ENCODE measurements at regions not wholly inside any gene's neighbourhood (a gene's known extent, or its start where the extent isn't known, plus 50 kb on each side); places are given as distances from the start of the nearest gene placed in this dataset.

GRCh38 chr3:191518861-191519260, 57.9 kb downstream of the PYDC2 start:
- Histone ChIP-seq H3K36me3 (ENCODE audit: insufficient read depth in 1 of 2, low read depth in 1 of 2) (no peaks in the 10 kb centered on the region), H3K4me3 (no peak overlapping the region), H3K4me1 (no peaks in the 10 kb centered on the region), H3K9me3 (no peaks in the 10 kb centered on the region), H3K27ac (no peak overlapping the region), H3K27me3 (ENCODE audit: insufficient read depth in 3 of 3, low read length in 2 of 3) (peaks cover 0 to 2% (median 0%) of the 10 kb centered on the region in 3 donors)
- 88 to 93% (median 88%) methylated on average over 7 of the region's 7 CpGs for WGBS, 3 donors
- no peak for DNase-seq
- intact Hi-C loops (cut with DNase I) = no loop called here
- TF ChIP-seq CTCF (IDR thresholded peaks at IDR 0.05) = no peak
- ATAC-seq = no peak

GRCh38 chr3:191521055-191521454, 60.1 kb downstream of the PYDC2 start:
- intact Hi-C loops (cut with DNase I) = no loop called here
- Histone ChIP-seq H3K4me3 (no peak overlapping the region), H3K36me3 (ENCODE audit: insufficient read depth in 1 of 2, low read depth in 1 of 2) (no peaks in the 10 kb centered on the region), H3K4me1 (no peaks in the 10 kb centered on the region), H3K27me3 (ENCODE audit: insufficient read depth in 3 of 3, low read length in 2 of 3) (peaks cover 0 to 2% (median 0%) of the 10 kb centered on the region in 3 donors), H3K27ac (no peak overlapping the region), H3K9me3 (no peaks in the 10 kb centered on the region)
- WGBS, 3 donors = 86 to 89% (median 87%) methylated on average over 3 of the region's 3 CpGs
- ATAC-seq (no peak), DNase-seq (no peak)
- TF ChIP-seq CTCF (IDR thresholded peaks at IDR 0.05) = no peak

GRCh38 chr3:191523148-191523547, 62.2 kb downstream of the PYDC2 start:
- no peak for TF ChIP-seq CTCF (IDR thresholded peaks at IDR 0.05)
- Histone ChIP-seq H3K4me3 (no peak overlapping the region), H3K27me3 (ENCODE audit: insufficient read depth in 3 of 3, low read length in 2 of 3) (peaks cover 0 to 2% (median 0%) of the 10 kb centered on the region in 3 donors), H3K36me3 (ENCODE audit: insufficient read depth in 1 of 2, low read depth in 1 of 2) (no peaks in the 10 kb centered on the region), H3K27ac (no peak overlapping the region), H3K9me3 (no peaks in the 10 kb centered on the region), H3K4me1 (no peaks in the 10 kb centered on the region)
- DNase-seq = no peak
- no peak for ATAC-seq
- intact Hi-C loops (cut with DNase I) = no loop called here
- 56 to 59% (median 56%) methylated on average over 8 of the region's 8 CpGs for WGBS, 3 donors

GRCh38 chr3:191528589-191528988, 67.6 kb downstream of the PYDC2 start:
- Histone ChIP-seq H3K4me1 (no peaks in the 10 kb centered on the region), H3K27me3 (ENCODE audit: insufficient read depth in 3 of 3, low read length in 2 of 3) (no peaks in the 10 kb centered on the region), H3K4me3 (no peak overlapping the region), H3K27ac (no peak overlapping the region), H3K36me3 (ENCODE audit: insufficient read depth in 1 of 2, low read depth in 1 of 2) (no peaks in the 10 kb centered on the region), H3K9me3 (no peaks in the 10 kb centered on the region)
- no peak for TF ChIP-seq CTCF (IDR thresholded peaks at IDR 0.05)
- ATAC-seq = no peak
- intact Hi-C loops (cut with DNase I) = no loop called here
- DNase-seq = no peak
- 44 to 74% (median 52%) methylated on average over 1 of the region's 1 CpG for WGBS, 3 donors

GRCh38 chr3:191529992-191530391, 69.0 kb downstream of the PYDC2 start:
- no peaks in the 10 kb centered on the region for H3K9me3 ChIP-seq
- DNase-seq = no peak
- intact Hi-C loops (cut with DNase I) = no loop called here
- 84 to 93% (median 89%) methylated on average over 5 of the region's 5 CpGs for WGBS, 3 donors
- H3K27me3 ChIP-seq (ENCODE audit: insufficient read depth in 3 of 3, low read length in 2 of 3) = no peaks in the 10 kb centered on the region
- TF ChIP-seq CTCF (IDR thresholded peaks at IDR 0.05) = no peak
- no peaks in the 10 kb centered on the region for H3K4me1 ChIP-seq
- no peak for ATAC-seq
- no peak overlapping the region for H3K27ac ChIP-seq
- H3K36me3 ChIP-seq (ENCODE audit: insufficient read depth in 1 of 2, low read depth in 1 of 2) = no peaks in the 10 kb centered on the region
- H3K4me3 ChIP-seq = no peak overlapping the region
